Peyer's patch (tissue), 4 donors: ENCODE measurements at regions not wholly inside any gene's neighbourhood (a gene's known extent, or its start where the extent isn't known, plus 50 kb on each side); places are given as distances from the start of the nearest gene placed in this dataset.

ENCODE experiments used
- CTCF ChIP-seq, 6 experiments: fragments of 450-650 bp in 4 of 6; fragments of 200-600 bp in 2 of 6; sonication (generic) in 1 of 6; IDR thresholded peaks; one replicate each; pipeline ENCODE4 v1.5.1; 2017 to 2019; ENCODE audit warnings: antibody characterized with exemption in 6 of 6, mild to moderate bottlenecking in 3 of 6, moderate library complexity in 1 of 6
- POLR2A ChIP-seq, 2 donors: fragments of 450-650 bp; IDR thresholded peaks; one replicate each; pipeline ENCODE4 v1.5.1; 2017; ENCODE audit warnings: antibody characterized with exemption in 2 of 2, mild to moderate bottlenecking in 2 of 2, moderate library complexity in 2 of 2

GRCh38 chr12:132415327-132416120 is 74.4 kb upstream of the FBRSL1 start:
- no peak for TF ChIP-seq CTCF (IDR thresholded peaks at IDR 0.05)
- TF ChIP-seq POLR2A (IDR thresholded peaks at IDR 0.05): no peak
